ENCODE measurements at regions not wholly inside any gene's neighbourhood (a gene's known extent, or its start where the extent isn't known, plus 50 kb on each side); places are given as distances from the start of the nearest gene placed in this dataset.

GRCh38 chr3:193096076-193096475, 144.9 kb upstream of the PLAAT1 start:
- peaks cover 6% of the 10 kb centered on the region for H3K9me3 Mint-ChIP-seq
- no peaks in the 10 kb centered on the region for H3F3A ChIP-seq (ENCODE audit: low read depth)
- no peaks in the 10 kb centered on the region for H4K20me1 ChIP-seq (ENCODE audit: low read depth)
- no peak overlapping the region for H3K4me2 ChIP-seq
- no peak overlapping the region for H2AFZ ChIP-seq (replicated peaks)
- no peaks in the 10 kb centered on the region for H3K9me3 ChIP-seq (ENCODE audit: low read depth)
- no peak overlapping the region for H3K4me3 ChIP-seq
- H3K27ac Mint-ChIP-seq, result no peak overlapping the region
- no peaks in the 10 kb centered on the region for H3K27me3 Mint-ChIP-seq (ENCODE audit: insufficient read depth, low read depth)
- H3K36me3 ChIP-seq, result no peaks in the 10 kb centered on the region
- no peak for DNase-seq (ENCODE audit: low spot score)
- no peaks in the 10 kb centered on the region for H3K4me1 Mint-ChIP-seq
- no peaks in the 10 kb centered on the region for H3K4me1 ChIP-seq
- H3K79me2 ChIP-seq (ENCODE audit: low read depth), result no peaks in the 10 kb centered on the region
- no peaks in the 10 kb centered on the region for H3K36me3 Mint-ChIP-seq
- no peak overlapping the region for H3K9ac ChIP-seq
- no peak overlapping the region for H3K27ac ChIP-seq
- H3K4me3 Mint-ChIP-seq, result no peak overlapping the region
- TF ChIP-seq EZH2phosphoT487 (IDR thresholded peaks at IDR 0.05), result no peak
- TF ChIP-seq EZH2 (IDR thresholded peaks at IDR 0.05), result no peak
- TF ChIP-seq CTCF (IDR thresholded peaks at IDR 0.05), result no peak
- H3K27me3 ChIP-seq, result no peaks in the 10 kb centered on the region

GRCh38 chr3:193114431-193115340, 126.3 kb upstream of the PLAAT1 start:
- Histone ChIP-seq H3K9ac (no peak overlapping the region), H4K20me1 (ENCODE audit: low read depth) (no peaks in the 10 kb centered on the region), H3K36me3 (no peaks in the 10 kb centered on the region), H3K79me2 (ENCODE audit: low read depth) (no peaks in the 10 kb centered on the region), H2AFZ (replicated peaks) (no peak overlapping the region), H3K27ac (no peak overlapping the region), H3F3A (ENCODE audit: low read depth) (no peaks in the 10 kb centered on the region), H3K27me3 (no peaks in the 10 kb centered on the region), H3K9me3 (ENCODE audit: low read depth) (no peaks in the 10 kb centered on the region), H3K4me3 (no peak overlapping the region), H3K4me2 (no peak overlapping the region), H3K4me1 (no peaks in the 10 kb centered on the region)
- Mint-ChIP-seq H3K4me1 (peaks cover 5% of the 10 kb centered on the region), H3K36me3 (no peaks in the 10 kb centered on the region), H3K4me3 (no peak overlapping the region), H3K27me3 (ENCODE audit: insufficient read depth, low read depth) (peaks cover 3% of the 10 kb centered on the region), H3K9me3 (peaks cover 4% of the 10 kb centered on the region), H3K27ac (no peak overlapping the region)
- no peak for DNase-seq (ENCODE audit: low spot score)
- TF ChIP-seq CTCF (IDR thresholded peaks at IDR 0.05) (no peak), EZH2 (IDR thresholded peaks at IDR 0.05) (no peak), EZH2phosphoT487 (IDR thresholded peaks at IDR 0.05) (no peak)

GRCh38 chr3:193116871-193117270, 124.2 kb upstream of the PLAAT1 start:
- peaks cover 5% of the 10 kb centered on the region for H3K4me1 Mint-ChIP-seq
- no peak for DNase-seq (ENCODE audit: low spot score)
- peaks cover 4% of the 10 kb centered on the region for H3K9me3 Mint-ChIP-seq
- no peaks in the 10 kb centered on the region for H3K9me3 ChIP-seq (ENCODE audit: low read depth)
- H3K4me3 Mint-ChIP-seq, result no peak overlapping the region
- H3K36me3 ChIP-seq, result no peaks in the 10 kb centered on the region
- H3K27me3 ChIP-seq, result no peaks in the 10 kb centered on the region
- H3K27ac Mint-ChIP-seq, result no peak overlapping the region
- no peaks in the 10 kb centered on the region for H4K20me1 ChIP-seq (ENCODE audit: low read depth)
- no peaks in the 10 kb centered on the region for H3F3A ChIP-seq (ENCODE audit: low read depth)
- no peak overlapping the region for H3K4me3 ChIP-seq
- H2AFZ ChIP-seq (replicated peaks), result no peak overlapping the region
- H3K36me3 Mint-ChIP-seq, result no peaks in the 10 kb centered on the region
- no peak for TF ChIP-seq CTCF (IDR thresholded peaks at IDR 0.05)
- TF ChIP-seq EZH2 (IDR thresholded peaks at IDR 0.05), result no peak
- TF ChIP-seq EZH2phosphoT487 (IDR thresholded peaks at IDR 0.05), result no peak
- no peaks in the 10 kb centered on the region for H3K79me2 ChIP-seq (ENCODE audit: low read depth)
- no peak overlapping the region for H3K4me2 ChIP-seq
- H3K27ac ChIP-seq, result no peak overlapping the region
- H3K4me1 ChIP-seq, result no peaks in the 10 kb centered on the region
- H3K9ac ChIP-seq, result no peak overlapping the region
- no peaks in the 10 kb centered on the region for H3K27me3 Mint-ChIP-seq (ENCODE audit: insufficient read depth, low read depth)

Data from neural progenitor cell (in vitro differentiated cells).